ENCODE measurements at regions not wholly inside any gene's neighbourhood (a gene's known extent, or its start where the extent isn't known, plus 50 kb on each side); places are given as distances from the start of the nearest gene placed in this dataset.

- Histone ChIP-seq H3K9me3 (replicated peaks; ENCODE audit: control insufficient read depth, insufficient read depth, low read depth, low read length) (no peaks in the 10 kb centered on the region), H4K20me1 (replicated peaks; ENCODE audit: control insufficient read depth, insufficient read depth, low read length) (no peaks in the 10 kb centered on the region), H3K36me3 (ENCODE audit: control insufficient read depth, insufficient read depth, low read length) (no peaks in the 10 kb centered on the region), H3K4me1 (replicated peaks in 1 of 2; ENCODE audit: control insufficient read depth in 2 of 2, insufficient read depth in 2 of 2, low read length in 2 of 2) (no peaks in the 10 kb centered on the region), H3K27me3 (ENCODE audit: control insufficient read depth in 2 of 2, insufficient read depth in 2 of 2, low read length in 2 of 2) (no peaks in the 10 kb centered on the region), H2AFZ (ENCODE audit: low read depth, low read length) (no peak overlapping the region), H3K4me3 (no peak overlapping the region), H3K9ac (ENCODE audit: insufficient read depth in 1 of 2, low read depth in 2 of 2, low read length in 2 of 2) (no peak overlapping the region), H3K4me2 (ENCODE audit: insufficient read depth, low read length) (no peak overlapping the region), H3K9me1 (ENCODE audit: control insufficient read depth, insufficient read depth, low read length) (no peaks in the 10 kb centered on the region), H3K79me2 (ENCODE audit: control insufficient read depth, insufficient read depth, low read length) (no peaks in the 10 kb centered on the region), H3K27ac (ENCODE audit: extremely low read depth, low read depth, low read length) (no peak overlapping the region)
- TF ChIP-seq ZNF232 (CRISPR knock-in tag; IDR thresholded peaks at IDR 0.05) (no peak), MEF2D (tag; conservative IDR thresholded peaks at IDR 0.05; ENCODE audit: low read depth) (no peak), SMAD2 (IDR thresholded peaks at IDR 0.05; ENCODE audit: low read depth, low read length) (no peak), PRPF4 (IDR thresholded peaks at IDR 0.05; ENCODE audit: insufficient read depth, low read depth, low read length, poor library complexity, severe bottlenecking) (no peak), SLC30A9 (CRISPR knock-in tag; IDR thresholded peaks at IDR 0.05) (no peak), NUFIP1 (IDR thresholded peaks at IDR 0.05; ENCODE audit: partially characterized antibody) (no peak), ZNF695 (CRISPR knock-in tag; IDR thresholded peaks at IDR 0.05) (no peak), PTRF (tag; IDR thresholded peaks at IDR 0.05) (no peak), NEUROD1 (IDR thresholded peaks at IDR 0.05; ENCODE audit: borderline replicate concordance, low read depth, low read length, partially characterized antibody) (no peak), BRD9 (IDR thresholded peaks at IDR 0.05; ENCODE audit: low read depth, partially characterized antibody) (no peak)
- TF ChIP-seq, protein P1, sequence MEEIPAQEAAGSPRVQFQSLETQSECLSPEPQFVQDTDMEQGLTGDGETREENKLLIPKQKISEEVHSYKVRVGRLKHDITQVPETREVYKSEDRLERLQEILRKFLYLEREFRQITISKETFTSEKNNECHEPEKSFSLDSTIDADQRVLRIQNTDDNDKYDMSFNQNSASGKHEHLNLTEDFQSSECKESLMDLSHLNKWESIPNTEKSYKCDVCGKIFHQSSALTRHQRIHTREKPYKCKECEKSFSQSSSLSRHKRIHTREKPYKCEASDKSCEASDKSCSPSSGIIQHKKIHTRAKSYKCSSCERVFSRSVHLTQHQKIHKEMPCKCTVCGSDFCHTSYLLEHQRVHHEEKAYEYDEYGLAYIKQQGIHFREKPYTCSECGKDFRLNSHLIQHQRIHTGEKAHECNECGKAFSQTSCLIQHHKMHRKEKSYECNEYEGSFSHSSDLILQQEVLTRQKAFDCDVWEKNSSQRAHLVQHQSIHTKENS (CRISPR knock-in tag; IDR thresholded peaks at IDR 0.05): no peak
- TF ChIP-seq, protein P2, sequence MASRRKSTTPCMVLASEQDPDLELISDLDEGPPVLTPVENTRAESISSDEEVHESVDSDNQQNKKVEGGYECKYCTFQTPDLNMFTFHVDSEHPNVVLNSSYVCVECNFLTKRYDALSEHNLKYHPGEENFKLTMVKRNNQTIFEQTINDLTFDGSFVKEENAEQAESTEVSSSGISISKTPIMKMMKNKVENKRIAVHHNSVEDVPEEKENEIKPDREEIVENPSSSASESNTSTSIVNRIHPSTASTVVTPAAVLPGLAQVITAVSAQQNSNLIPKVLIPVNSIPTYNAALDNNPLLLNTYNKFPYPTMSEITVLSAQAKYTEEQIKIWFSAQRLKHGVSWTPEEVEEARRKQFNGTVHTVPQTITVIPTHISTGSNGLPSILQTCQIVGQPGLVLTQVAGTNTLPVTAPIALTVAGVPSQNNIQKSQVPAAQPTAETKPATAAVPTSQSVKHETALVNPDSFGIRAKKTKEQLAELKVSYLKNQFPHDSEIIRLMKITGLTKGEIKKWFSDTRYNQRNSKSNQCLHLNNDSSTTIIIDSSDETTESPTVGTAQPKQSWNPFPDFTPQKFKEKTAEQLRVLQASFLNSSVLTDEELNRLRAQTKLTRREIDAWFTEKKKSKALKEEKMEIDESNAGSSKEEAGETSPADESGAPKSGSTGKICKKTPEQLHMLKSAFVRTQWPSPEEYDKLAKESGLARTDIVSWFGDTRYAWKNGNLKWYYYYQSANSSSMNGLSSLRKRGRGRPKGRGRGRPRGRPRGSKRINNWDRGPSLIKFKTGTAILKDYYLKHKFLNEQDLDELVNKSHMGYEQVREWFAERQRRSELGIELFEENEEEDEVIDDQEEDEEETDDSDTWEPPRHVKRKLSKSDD (conservative IDR thresholded peaks at IDR 0.05; ENCODE audit: low read length): no peak
- in situ Hi-C loops (cut with MboI) (no loop called here), intact Hi-C loops (cut with micrococcal nuclease) (no loop called here)
- no peak for DNase-seq (ENCODE audit: extremely low read depth in 1 of 4, low spot score in 3 of 4)
- CTCF ChIA-PET (ENCODE audit: low intra/inter-chr PET ratio): no interaction called here
- BruUV-seq (replicated peaks): no TSS peak
- FAIRE-seq: no peak
- ATAC-seq: no peak
- POLR2A ChIA-PET: no interaction called here
Measured at GRCh38 chr12:61530456-61530855, 729.7 kb upstream of the USP15 start.

Measured in K562 (cell line).